Brain microvascular endothelial cell (primary cell): ENCODE measurements at regions not wholly inside any gene's neighbourhood (a gene's known extent, or its start where the extent isn't known, plus 50 kb on each side); places are given as distances from the start of the nearest gene placed in this dataset.

ENCODE experiments used
- DNase-seq: peaks from one replicate; pipeline ENCODE4 v3.0.0-alpha.2; 2020
- H3K27ac ChIP-seq: fragments of 250-450 bp; sonication (Bioruptor Pico); 2 replicates; pipeline ENCODE4 v1.5.1; 2020; ENCODE audit warnings: mild to moderate bottlenecking, moderate library complexity
- H3K27me3 ChIP-seq: fragments of 250-450 bp; sonication (Bioruptor Pico); replicated peaks from 2 replicates; pipeline ENCODE4 v1.5.1; 2020; ENCODE audit warnings: mild to moderate bottlenecking
- H3K36me3 ChIP-seq: fragments of 250-450 bp; sonication (Bioruptor Pico); replicated peaks from 2 replicates; pipeline ENCODE4 v1.5.1; 2020; ENCODE audit warnings: mild to moderate bottlenecking
- H3K4me3 ChIP-seq: 2 replicates; pipeline ENCODE4 v1.5.1; 2011; ENCODE audit warnings: low read depth, mild to moderate bottlenecking, control low read depth, low read length, moderate library complexity
- in situ Hi-C: cut with HindIII; loops from 2 replicates; pipeline ENCODE4 v1.10.0; 2017; ENCODE audit warnings: low sequenced_read_pairs, low pct_ligation_motif_present
- TF ChIP-seq, protein P1 (sequence below): IDR thresholded peaks from 2 replicates; pipeline ENCODE4 v1.5.1; 2011; ENCODE audit warnings: low read depth, mild to moderate bottlenecking, moderate library complexity, low read length, control low read depth, inconsistent platforms; ENCODE audit errors: missing control alignments

DNA sequence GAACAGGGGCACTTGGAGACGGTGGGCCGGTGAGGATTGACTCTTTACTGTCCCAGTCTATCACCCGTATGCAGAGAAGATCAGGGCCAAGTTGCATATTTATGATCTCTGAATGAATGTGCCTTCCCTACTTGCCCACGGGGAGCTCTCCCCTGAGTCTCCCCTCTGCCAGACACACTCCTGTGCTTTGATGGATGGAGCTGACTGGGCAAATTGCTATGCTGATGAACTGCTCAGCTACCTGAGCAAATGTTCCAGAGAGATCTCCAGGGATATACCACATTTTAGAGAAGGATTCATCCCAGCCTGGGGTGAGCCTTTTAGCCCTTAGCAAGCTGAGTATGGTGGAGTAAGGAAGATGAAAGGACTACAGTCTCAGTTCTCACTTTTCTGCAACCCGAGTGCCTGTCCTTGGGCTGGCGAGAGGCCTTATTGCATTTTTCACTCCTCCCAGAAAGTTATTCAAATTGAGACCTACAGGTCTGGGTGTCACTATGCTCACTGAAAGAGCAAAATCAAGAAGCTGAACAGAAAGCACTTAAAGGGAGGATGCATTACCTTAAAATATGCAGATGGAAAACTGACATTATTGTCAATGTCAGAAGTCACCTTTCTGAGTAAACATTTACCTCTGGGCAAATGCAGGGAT is 526.7 kb upstream of the WWC1 start:
- no peaks in the 10 kb centered on the region for H3K27me3 ChIP-seq
- no peak overlapping the region for H3K4me3 ChIP-seq
- H3K27ac ChIP-seq = no peak overlapping the region
- in situ Hi-C loops = no loop called here
- DNase-seq = no peak
- no peaks in the 10 kb centered on the region for H3K36me3 ChIP-seq
- TF ChIP-seq, protein P1, sequence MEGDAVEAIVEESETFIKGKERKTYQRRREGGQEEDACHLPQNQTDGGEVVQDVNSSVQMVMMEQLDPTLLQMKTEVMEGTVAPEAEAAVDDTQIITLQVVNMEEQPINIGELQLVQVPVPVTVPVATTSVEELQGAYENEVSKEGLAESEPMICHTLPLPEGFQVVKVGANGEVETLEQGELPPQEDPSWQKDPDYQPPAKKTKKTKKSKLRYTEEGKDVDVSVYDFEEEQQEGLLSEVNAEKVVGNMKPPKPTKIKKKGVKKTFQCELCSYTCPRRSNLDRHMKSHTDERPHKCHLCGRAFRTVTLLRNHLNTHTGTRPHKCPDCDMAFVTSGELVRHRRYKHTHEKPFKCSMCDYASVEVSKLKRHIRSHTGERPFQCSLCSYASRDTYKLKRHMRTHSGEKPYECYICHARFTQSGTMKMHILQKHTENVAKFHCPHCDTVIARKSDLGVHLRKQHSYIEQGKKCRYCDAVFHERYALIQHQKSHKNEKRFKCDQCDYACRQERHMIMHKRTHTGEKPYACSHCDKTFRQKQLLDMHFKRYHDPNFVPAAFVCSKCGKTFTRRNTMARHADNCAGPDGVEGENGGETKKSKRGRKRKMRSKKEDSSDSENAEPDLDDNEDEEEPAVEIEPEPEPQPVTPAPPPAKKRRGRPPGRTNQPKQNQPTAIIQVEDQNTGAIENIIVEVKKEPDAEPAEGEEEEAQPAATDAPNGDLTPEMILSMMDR = no peak

DNA sequence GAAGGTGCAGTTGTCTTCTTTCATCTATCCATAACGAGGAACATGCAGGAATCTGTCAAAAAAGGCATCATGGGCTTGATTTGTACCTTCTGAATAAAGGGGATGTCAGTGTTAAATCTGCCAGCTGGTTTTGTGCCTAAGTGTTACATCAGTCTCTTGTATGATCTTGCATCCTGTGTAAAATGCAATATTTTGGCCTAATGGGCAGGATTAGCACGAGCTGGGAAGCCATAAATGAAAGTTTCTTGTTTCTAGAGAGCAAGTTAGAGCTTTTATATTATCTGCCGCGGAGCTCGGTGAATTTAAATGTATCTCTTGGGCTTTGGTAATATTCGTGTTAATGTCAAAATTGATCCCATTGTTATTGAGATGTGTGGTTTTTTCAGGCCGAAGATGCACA is 526.1 kb upstream of the WWC1 start:
- TF ChIP-seq, protein P1 = no peak
- no peak overlapping the region for H3K4me3 ChIP-seq
- no peak for DNase-seq
- in situ Hi-C loops = no loop called here
- H3K36me3 ChIP-seq = no peaks in the 10 kb centered on the region
- H3K27me3 ChIP-seq = no peaks in the 10 kb centered on the region
- H3K27ac ChIP-seq = no peak overlapping the region

DNA sequence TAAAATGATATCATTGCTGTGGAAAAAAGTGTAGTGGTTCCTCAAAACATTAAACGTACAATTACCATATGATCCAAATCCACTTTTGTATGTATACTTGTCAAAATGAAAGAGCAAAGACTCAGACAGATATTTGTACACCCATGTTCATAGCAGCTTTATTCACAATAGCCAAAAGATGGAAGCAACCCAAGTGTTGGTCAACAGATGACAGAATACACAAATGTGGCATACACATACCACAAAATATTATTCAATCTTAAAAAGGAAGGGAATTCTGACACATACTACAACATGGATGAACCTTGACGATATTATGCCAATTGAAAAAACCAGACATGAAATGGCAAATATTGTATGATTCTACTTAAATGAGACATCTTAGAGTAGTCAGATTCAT is 524.5 kb upstream of the WWC1 start:
- H3K36me3 ChIP-seq = no peaks in the 10 kb centered on the region
- no peaks in the 10 kb centered on the region for H3K27me3 ChIP-seq
- TF ChIP-seq, protein P1 = no peak
- H3K27ac ChIP-seq = no peak overlapping the region
- in situ Hi-C loops = no loop called here
- no peak for DNase-seq
- H3K4me3 ChIP-seq = no peak overlapping the region

DNA sequence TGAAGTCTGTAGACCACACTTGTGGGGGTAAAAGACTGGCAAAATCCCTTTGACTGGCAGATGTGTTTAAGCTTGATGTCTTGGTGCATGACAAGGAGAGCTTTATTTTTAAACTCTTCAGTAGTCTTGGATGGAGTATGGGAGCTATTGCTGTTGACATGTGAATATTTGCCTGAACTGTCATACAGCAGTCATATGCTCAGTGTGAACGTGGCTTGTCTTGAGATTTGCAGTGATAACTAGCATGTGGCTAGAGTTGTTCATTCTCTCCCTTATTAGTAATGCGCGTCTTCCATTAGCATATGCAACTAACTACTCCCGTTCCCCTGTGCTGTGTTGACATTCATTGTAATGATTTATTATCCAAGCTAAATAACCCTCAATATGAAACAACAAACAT is 523.6 kb upstream of the WWC1 start:
- no peak for DNase-seq
- Histone ChIP-seq H3K36me3 (no peaks in the 10 kb centered on the region), H3K27me3 (no peaks in the 10 kb centered on the region), H3K27ac (no peak overlapping the region), H3K4me3 (no peak overlapping the region)
- in situ Hi-C loops = no loop called here
- TF ChIP-seq, protein P1 = no peak

DNA sequence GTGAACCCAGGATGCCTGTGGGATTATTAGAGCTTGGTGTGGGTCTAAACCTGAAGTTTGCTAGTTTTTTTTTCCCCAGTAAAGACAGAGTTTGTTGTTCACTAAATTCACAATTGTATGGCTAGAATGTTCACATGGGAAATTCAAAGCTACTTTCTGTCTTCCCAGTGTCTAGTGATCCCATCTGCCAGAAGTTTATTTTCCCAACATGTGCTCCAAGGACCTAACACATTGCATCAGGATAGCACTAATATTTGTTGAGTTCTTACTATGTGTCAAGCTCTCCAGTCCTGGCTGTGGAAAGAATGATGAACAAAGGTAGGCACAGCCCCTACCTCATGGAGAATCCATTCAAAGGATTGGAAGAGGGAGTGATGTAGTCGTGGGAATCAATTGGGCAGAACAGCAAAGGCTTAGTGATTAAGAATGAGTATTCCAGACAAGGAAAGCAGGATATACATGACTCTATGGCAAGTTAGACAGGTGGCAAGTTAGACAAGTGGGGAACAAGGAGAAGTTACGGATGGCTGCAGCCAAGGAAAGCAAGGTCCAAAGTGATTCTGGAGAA is 521.5 kb upstream of the WWC1 start:
- DNase-seq = no peak
- in situ Hi-C loops = no loop called here
- H3K36me3 ChIP-seq = no peaks in the 10 kb centered on the region
- TF ChIP-seq, protein P1 = no peak
- H3K27me3 ChIP-seq = no peaks in the 10 kb centered on the region
- no peak overlapping the region for H3K4me3 ChIP-seq
- no peak overlapping the region for H3K27ac ChIP-seq

DNA sequence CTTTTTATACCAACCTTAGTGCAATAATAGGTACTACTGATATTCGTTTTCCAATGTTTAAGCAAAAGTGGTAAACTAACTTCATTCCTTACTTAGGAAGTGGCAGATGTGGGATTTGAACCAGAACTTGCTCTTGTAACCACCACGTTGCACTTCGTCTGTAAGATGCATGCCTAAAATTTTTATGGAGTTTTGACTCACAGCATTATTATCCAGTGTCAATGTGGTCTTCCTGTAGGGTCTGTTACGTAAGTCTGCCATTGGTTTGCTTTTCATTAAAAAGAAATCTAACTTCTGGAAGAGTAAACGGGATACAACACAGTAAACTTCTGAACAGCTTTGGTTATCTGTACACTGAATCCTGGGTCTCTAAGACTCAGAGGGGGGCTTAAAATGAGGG is 521.0 kb upstream of the WWC1 start:
- Histone ChIP-seq H3K36me3 (no peaks in the 10 kb centered on the region), H3K27ac (no peak overlapping the region), H3K27me3 (no peaks in the 10 kb centered on the region), H3K4me3 (no peak overlapping the region)
- TF ChIP-seq, protein P1 = no peak
- in situ Hi-C loops = no loop called here
- DNase-seq = no peak
